ENCODE measurements at regions not wholly inside any gene's neighbourhood (a gene's known extent, or its start where the extent isn't known, plus 50 kb on each side); places are given as distances from the start of the nearest gene placed in this dataset.
A peak's percentile ranks its signal among the peaks of the same experiment; 100 is the strongest.
"Not testable (repeated sequence)": the region's sequence is repeated elsewhere in the genome, so short reads cannot be mapped to it uniquely, and the experiment has no call there.

DNA sequence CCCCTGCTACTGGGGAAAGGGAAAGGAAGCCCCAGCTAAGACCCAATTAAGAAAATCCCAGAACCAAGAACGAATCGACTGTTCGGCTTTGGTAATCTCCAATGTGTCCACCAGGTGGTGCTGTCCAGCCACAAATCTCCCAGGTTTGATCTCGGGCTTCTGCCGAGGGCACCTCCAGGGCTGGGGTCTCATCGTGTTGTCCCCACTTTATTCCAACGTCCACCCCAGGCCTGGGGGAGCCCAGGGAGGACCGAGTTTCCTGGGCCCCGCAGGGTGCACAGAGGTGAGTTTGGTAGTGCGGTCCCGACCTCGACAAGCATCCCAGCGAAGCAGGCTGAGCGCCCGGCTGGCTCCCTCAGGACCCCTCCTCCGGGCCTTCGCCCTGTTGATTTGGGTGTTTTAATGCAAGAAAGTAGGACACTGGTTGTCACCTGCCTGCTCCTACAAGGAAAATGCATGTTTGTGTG lies 185.1 kb downstream of the GOLGA6L6 start:
- DNase-seq (ENCODE audit: low spot score in 2 of 2), result peak in 1 of 2 donors; percentile 43
- H3K4me1 ChIP-seq, result no peaks in the 10 kb centered on the region
- no peaks in the 10 kb centered on the region for H3K36me3 ChIP-seq
- no peak overlapping the region for H3K27ac ChIP-seq
- no peak overlapping the region for H3K4me3 ChIP-seq
- no peaks in the 10 kb centered on the region for H3K27me3 ChIP-seq
- WGBS, 2 donors, result 63 to 72% methylated on average over 17 of the region's 17 CpGs
- peaks cover 0 to 10% (median 0%) of the 10 kb centered on the region in 4 donors for H3K9me3 ChIP-seq
- no peak for TF ChIP-seq EP300 (IDR thresholded peaks at IDR 0.05)
- TF ChIP-seq, protein P1, sequence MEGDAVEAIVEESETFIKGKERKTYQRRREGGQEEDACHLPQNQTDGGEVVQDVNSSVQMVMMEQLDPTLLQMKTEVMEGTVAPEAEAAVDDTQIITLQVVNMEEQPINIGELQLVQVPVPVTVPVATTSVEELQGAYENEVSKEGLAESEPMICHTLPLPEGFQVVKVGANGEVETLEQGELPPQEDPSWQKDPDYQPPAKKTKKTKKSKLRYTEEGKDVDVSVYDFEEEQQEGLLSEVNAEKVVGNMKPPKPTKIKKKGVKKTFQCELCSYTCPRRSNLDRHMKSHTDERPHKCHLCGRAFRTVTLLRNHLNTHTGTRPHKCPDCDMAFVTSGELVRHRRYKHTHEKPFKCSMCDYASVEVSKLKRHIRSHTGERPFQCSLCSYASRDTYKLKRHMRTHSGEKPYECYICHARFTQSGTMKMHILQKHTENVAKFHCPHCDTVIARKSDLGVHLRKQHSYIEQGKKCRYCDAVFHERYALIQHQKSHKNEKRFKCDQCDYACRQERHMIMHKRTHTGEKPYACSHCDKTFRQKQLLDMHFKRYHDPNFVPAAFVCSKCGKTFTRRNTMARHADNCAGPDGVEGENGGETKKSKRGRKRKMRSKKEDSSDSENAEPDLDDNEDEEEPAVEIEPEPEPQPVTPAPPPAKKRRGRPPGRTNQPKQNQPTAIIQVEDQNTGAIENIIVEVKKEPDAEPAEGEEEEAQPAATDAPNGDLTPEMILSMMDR (IDR thresholded peaks at IDR 0.05), result peak; percentile 63 to 86 (median 72)

DNA sequence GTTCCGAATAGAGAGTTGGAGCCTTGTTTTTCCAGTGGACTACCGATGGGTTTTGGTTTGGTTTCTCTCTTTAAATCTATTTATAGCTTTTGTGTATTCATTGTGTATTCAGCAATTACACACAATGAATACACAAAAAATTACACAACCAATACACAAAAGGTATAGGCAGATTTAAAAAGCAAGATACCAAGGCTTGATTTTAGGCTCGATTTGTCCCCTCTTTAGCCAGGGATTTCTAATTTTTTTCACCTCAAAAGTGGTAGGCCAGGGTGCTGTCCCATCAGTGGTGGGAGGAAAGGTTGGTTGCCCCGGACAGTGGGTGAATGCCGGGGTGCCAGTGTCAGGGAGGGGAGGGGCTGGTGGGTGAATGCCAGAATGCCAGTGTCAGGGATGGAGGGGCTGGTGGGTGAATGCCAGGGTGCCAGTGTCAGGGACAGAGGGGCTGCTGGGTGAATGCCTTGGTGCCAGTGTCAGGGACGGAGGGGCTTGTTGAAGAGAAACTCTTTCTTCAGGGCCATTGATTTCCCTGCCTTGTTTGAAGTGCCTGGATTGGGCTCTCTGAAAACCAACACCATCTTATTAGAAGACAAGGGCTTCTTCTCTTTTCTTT lies 186.2 kb downstream of the GOLGA6L6 start:
- H3K36me3 ChIP-seq, result no peaks in the 10 kb centered on the region
- H3K27ac ChIP-seq, result no peak overlapping the region
- no peak for TF ChIP-seq EP300 (IDR thresholded peaks at IDR 0.05)
- TF ChIP-seq, protein P1 (IDR thresholded peaks at IDR 0.05), result no peak
- TF ChIP-seq POLR2A (IDR thresholded peaks at IDR 0.05), result no peak
- H3K4me1 ChIP-seq, result no peaks in the 10 kb centered on the region
- no peak overlapping the region for H3K4me3 ChIP-seq
- DNase-seq (ENCODE audit: low spot score in 2 of 2), result no peak
- WGBS, 2 donors, result 80 to 83% methylated on average over 6 of the region's 6 CpGs
- peaks cover 0 to 12% (median 0%) of the 10 kb centered on the region in 4 donors for H3K9me3 ChIP-seq
- no peaks in the 10 kb centered on the region for H3K27me3 ChIP-seq

DNA sequence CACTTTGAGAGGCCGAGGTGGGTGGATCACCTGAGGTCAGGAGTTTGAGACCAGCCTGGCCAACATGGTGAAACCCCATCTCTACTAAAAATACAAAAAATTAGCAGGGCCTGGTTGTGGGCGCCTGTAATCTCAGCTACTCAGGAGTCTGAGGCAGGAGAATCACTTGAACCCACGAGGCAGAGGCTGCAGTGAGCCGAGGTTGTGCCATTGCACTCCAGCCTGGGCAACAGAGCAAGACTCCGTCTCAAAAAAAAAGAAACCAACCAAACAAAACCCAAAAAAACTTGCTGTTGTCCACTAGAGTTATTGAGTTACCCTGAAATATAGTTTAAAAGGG lies 186.7 kb downstream of the GOLGA6L6 start:
- H3K27ac ChIP-seq; H3K4me1 ChIP-seq; H3K36me3 ChIP-seq; H3K27me3 ChIP-seq; DNase-seq (ENCODE audit: low spot score in 2 of 2); H3K4me3 ChIP-seq: not testable (repeated sequence)
- 63 to 67% methylated on average over 5 of the region's 5 CpGs for WGBS, 2 donors
- H3K9me3 ChIP-seq, result peaks cover 0 to 14% (median 0%) of the 10 kb centered on the region in 4 donors

DNA sequence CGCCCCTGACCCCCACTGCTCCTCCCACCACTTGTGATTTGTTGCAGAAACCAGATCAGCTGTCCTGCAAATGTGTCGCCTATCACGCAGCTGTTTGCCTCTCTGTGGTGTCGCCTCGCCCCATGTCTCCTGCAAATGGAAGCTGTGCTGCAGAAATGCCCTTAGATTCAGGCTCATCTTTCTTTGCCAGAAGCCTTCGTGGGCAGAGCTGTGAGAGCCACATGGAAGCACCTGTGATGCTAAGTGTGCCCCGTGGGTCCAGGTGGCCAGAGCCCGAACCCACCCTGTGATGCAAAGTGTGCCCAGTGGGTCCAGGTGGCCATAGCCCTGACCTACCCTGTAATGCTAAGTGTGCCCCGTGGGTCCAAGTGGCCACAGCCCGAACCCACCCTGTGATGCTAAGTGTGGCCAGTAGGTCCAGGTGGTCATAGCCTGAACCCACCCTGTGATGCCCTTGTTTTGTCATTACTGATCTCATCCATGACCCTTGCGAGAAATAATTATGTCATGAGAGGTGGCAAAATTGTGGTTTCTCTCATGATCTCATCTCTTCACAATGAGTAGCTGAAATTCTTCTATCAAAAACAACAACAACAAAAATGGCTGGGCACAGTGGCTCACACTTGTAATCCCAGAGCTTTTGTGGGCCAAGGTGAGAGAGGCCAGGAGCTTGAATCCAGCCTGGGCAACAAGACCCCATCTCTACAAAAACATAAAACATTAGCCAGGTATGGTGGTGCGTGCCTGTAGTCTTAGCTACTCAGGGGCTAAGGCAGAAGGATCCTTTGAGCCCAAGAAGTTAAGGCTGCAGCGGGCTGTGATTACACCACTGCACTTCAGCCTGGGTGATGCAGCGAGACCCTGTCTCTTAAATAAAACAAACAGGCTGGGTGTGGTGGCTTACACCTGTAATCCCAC lies 187.4 kb downstream of the GOLGA6L6 start:
- no peak for DNase-seq (ENCODE audit: low spot score in 2 of 2)
- H3K27me3 ChIP-seq, result no peaks in the 10 kb centered on the region

DNA sequence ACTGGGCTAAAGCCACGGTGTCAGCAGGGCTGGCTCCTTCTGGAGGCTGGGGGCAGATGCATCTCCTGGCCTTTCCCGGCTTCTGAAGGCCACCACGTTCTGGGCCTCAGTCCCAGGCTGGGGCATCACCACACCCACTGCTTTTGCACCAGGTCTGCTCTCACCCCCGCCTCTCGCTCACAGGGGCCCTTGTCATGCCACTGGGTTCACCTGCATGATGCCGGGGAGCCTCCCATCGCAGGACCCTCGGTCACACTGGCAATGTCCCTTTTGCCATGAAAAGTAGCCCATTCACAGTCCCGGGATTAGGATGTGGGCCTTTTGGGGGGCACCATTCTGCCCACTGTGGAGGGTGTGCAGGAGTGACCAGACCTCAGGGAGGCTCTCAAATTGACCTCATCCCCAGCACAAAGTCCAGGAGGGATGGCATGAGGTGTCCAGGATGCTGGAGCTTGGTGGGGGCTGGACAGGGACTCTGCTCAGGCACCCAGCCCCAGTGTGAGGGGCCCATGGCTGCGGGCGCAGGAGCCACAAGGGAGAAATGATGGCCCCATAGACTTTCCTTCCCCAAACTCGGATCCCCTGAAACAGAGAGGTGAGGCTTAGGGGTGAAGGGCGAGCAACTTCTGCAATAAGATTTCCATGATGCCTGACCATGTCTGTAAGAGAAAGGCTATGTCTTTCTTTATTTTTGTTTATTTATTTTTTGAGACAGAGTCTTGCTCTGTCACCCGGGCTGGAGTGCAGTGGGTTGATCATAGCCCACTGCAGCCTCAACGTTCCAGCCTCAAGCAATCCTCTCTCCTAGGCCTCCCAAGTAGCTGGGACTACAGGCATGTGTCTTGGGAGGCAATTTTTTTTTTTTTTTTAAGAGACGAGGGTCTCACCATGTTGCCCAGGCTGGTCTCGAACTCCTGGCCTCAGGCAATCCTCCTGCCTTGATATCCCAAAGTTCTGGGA lies 189.1 kb downstream of the GOLGA6L6 start:
- 61 to 68% methylated on average over 16 to 17 of the region's 17 CpGs for WGBS, 2 donors
- DNase-seq (ENCODE audit: low spot score in 2 of 2), result no peak
- TF ChIP-seq, protein P1 (IDR thresholded peaks at IDR 0.05), result no peak
- TF ChIP-seq POLR2A (IDR thresholded peaks at IDR 0.05) (no peak), EP300 (IDR thresholded peaks at IDR 0.05) (no peak)
- Histone ChIP-seq H3K4me3 (no peak overlapping the region), H3K9me3 (peaks cover 0 to 21% (median 0%) of the 10 kb centered on the region in 4 donors), H3K36me3 (no peaks in the 10 kb centered on the region), H3K27ac (no peak overlapping the region), H3K4me1 (no peaks in the 10 kb centered on the region), H3K27me3 (no peaks in the 10 kb centered on the region)

More for the DNA sequence above, 187.4 kb downstream of the GOLGA6L6 start:
- Histone ChIP-seq H3K27ac (no peak overlapping the region), H3K36me3 (no peaks in the 10 kb centered on the region), H3K4me3 (no peak overlapping the region), H3K4me1 (no peaks in the 10 kb centered on the region), H3K9me3 (peaks cover 0 to 20% (median 0%) of the 10 kb centered on the region in 4 donors)
- TF ChIP-seq, protein P1 (IDR thresholded peaks at IDR 0.05), result no peak
- TF ChIP-seq EP300 (IDR thresholded peaks at IDR 0.05), result no peak
- no peak for TF ChIP-seq POLR2A (IDR thresholded peaks at IDR 0.05)
- WGBS, 2 donors, result 74 to 77% methylated on average over 14 of the region's 14 CpGs
